Uterus (tissue), 2 donors: ENCODE measurements at regions not wholly inside any gene's neighbourhood (a gene's known extent, or its start where the extent isn't known, plus 50 kb on each side); places are given as distances from the start of the nearest gene placed in this dataset.

Source experiments
- CTCF ChIP-seq, 4 experiments: fragments of 200-600 bp in 2 of 4; fragments of 450-650 bp in 2 of 4; sonication (generic) in 2 of 4; IDR thresholded peaks; one replicate each; pipeline ENCODE4 v1.5.1; 2016 to 2019; ENCODE audit warnings: antibody characterized with exemption in 4 of 4, mild to moderate bottlenecking in 2 of 4, moderate library complexity in 1 of 4
- POLR2A ChIP-seq, 2 donors: fragments of 450-650 bp; IDR thresholded peaks; one replicate each; pipeline ENCODE4 v1.6.1; 2016; ENCODE audit warnings: antibody characterized with exemption in 2 of 2, mild to moderate bottlenecking in 1 of 2, moderate library complexity in 1 of 2

DNA sequence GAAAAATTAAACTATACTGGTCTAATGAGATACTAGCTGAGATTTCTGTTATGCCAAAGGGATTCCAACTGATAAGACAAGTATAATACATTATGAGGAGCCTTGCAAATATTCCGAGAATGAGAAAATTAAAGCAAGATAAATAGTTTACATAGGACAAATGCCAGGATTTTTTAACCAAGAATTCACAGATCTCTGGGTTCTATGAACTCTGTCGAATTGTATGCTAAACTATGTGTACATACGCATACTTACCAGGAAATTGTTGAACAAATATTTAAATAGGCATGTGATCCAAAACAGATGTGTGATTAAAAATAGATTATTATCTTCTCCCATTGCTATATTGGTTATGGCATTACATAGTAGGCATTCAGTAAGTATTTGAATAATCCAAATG is 616.6 kb downstream of the GABRG2 start:
- no peak for TF ChIP-seq CTCF (IDR thresholded peaks at IDR 0.05)
- no peak for TF ChIP-seq POLR2A (IDR thresholded peaks at IDR 0.05)
